ENCODE measurements at regions not wholly inside any gene's neighbourhood (a gene's known extent, or its start where the extent isn't known, plus 50 kb on each side); places are given as distances from the start of the nearest gene placed in this dataset.
"Not testable (repeated sequence)": the region's sequence is repeated elsewhere in the genome, so short reads cannot be mapped to it uniquely, and the experiment has no call there.

DNA sequence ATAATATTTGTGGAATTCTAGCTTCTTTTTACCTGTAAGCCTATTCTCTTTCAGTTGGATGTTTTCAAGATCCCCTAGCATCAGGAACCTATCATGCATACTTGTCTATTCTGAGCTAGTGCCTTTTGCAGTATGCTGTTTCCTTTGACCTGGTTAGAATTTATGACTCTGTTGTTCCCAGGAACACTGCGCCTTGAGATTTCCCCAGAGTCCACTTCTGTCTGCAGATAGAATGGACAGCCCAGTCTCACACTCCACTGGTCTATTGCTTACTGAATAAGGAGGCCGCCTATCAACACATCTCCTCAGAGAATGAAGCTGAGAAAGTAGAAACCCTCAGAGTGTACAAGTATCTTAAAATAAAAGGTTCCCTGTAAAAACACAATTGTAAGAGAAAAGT is 465.1 kb upstream of the GALNTL6 start:
- DNase-seq (ENCODE audit: low read depth in 2 of 2): no peak

DNA sequence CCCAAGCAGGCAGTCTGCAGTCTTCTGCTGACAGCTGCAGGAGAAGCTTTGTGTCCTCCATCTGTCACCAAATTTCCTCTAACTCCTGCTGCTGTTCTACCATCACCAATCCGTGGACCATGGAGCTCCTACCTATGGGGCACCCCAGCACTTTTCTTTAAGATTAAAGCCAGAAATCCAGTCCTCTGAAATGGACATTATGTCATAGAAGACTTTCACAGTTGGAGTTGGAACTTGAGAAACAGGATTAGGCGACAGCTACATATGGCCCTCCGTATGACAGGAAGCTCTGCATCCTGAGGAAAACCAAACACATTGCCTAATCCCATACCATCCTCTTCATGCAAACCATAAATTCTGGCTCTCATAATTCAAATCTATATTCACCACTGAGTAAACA is 470.6 kb upstream of the GALNTL6 start:
- DNase-seq (ENCODE audit: low read depth in 2 of 2): no peak

DNA sequence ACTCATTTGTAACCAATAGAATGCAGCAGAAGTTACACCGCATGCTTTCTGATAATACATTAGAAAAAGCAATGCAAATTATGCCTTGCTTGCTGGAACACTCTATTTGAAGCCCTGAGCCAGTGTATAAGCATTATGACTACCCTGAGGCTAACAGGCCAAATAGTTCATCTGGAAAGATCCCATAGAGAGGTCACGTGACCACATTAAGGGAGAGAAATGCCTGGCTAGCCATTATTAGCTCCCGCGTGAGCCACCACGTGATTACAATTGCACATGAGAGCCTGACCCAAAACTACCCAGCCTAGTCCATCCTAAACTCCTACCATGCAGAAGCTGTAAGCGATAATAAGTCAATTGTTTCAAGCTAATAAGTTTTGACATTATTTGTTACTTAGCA is 472.9 kb upstream of the GALNTL6 start:
- DNase-seq (ENCODE audit: low read depth in 2 of 2): no peak

DNA sequence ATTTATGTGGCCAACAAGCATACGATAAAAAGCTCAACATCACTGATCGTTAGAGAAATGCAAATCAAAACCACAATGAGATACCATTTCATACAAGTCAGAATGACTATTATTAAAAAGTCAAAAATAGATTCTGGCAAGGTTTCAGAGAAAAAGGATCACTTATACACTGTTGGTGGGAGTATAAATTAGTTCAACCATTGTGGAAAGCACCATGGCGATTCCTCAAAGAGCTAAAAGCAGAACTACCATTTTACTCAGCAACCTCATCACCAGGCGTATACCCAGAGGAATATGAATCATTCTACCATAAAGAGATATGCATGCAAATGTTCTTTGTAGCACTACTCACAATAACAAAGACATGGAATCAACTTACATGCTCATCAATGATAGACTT is 478.7 kb upstream of the GALNTL6 start:
- DNase-seq (ENCODE audit: low read depth in 2 of 2): no peak

DNA sequence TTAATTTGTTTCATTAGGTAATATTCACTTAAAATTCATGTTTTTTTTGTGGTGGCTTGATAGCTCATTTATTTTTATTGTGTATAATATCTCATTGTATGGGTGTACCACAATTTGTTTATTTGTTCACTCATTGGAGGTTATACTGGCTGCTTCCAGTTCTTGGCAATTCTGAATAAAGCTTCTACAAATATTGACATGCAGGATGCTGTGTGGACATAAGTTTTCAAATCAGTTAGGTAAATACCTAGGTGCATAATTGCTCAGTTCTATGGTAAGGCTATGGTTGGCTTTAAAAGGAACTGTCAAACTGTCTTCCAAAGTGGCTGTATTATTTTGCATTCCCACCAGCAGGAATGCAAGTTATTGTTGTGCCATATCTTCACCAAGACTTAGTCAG is 504.5 kb upstream of the GALNTL6 start:
- DNase-seq (ENCODE audit: low read depth in 2 of 2): no peak

DNA sequence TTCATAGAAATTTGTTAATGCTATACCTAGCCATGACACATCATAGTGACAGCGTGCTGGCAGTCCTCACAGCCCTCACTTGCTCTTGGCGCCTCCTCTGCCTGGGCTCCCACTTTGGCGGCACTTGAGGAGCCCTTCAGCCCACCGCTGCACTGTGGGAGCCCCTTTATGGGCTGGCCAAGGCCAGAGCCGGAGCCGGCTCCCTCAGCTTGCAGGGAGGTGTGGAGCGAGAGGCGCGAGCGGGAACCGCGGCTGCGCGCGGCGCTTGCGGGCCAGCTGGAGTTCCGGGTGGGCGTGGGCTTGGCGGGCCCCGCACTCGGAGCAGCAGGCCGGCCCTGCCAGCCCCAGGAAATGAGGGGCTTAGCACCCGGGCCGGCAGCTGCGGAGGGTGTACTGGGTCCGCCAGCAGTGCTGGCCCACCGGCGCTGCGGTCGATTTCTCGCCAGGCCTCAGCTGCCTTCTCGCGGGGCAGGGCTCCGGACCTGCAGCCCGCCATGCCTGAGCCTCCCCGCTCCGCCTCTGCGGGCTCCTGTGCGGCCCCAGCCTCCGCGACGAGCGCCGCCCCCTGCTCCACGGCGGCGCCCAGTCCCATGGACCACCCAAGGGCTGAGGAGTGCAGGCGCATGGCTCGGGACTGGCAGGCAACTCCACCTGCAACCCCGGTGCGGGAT is 515.0 kb upstream of the GALNTL6 start:
- DNase-seq (ENCODE audit: low read depth in 2 of 2): not testable (repeated sequence)

DNA sequence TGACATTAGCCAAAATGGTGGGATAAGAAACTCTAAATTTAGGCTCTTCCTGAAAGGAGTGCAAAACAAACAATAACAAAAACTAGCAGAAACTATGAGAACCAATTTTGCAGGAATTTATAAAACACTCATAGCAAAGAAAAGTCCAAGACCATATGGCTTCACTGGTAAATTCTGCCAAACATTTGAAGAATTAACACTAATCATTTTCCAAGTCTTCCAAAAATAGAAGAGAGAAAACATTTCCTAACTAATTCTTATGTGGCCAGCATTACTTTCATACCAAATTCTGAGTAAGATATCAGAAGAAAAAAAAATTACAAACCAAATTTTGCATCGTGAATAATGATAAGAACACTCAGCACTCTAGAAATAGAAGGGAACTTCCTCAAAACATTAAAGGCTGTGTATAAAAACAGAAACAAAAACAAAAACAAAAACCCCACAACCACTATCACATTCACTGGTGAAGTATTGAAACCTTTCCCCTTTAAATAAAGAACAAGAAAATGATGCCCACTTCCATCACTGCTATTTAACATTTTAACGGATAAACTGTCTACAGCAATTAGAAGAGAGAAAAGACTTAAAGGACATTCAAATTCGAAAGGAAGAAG is 524.3 kb upstream of the GALNTL6 start:
- DNase-seq (ENCODE audit: low read depth in 2 of 2): no peak

DNA sequence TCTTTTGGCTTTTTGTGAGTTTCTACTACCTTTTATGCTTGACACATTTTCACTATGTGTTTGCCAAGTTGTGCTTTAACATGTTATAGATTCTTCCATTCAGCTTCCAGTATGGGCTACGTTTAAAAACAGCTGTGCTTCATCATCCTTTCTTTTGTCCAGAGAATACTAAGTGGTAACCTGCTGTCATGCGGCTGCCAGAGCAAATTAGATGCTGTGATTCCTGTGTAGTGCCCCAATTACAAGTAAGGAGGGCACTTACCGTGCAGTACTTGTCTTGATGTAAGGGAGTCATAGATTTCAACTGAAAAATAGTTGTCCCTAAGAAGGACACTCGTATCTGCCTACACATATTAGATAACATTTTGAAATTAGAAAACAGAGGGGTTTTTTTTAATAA is 531.8 kb upstream of the GALNTL6 start:
- no peak for DNase-seq (ENCODE audit: low read depth in 2 of 2)

DNA sequence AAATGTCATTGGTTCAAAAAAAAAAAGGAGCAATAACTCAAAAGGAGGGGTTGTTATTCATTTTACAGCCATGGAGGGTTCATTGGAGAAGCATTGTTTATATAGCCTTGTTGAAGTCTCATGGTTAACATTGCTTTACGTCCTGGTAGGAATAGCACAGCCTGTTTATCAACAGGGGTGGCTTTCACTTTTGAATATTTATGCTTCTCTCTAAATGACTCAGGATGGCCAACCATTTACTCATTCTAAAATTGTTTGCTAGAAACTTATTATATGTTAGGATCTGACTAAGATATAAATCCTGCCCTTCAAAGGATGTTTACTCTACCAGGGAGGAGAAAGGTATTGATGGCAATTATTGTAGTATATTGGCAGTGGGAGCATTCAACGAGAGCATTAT is 534.1 kb upstream of the GALNTL6 start:
- no peak for DNase-seq (ENCODE audit: low read depth in 2 of 2)

DNA sequence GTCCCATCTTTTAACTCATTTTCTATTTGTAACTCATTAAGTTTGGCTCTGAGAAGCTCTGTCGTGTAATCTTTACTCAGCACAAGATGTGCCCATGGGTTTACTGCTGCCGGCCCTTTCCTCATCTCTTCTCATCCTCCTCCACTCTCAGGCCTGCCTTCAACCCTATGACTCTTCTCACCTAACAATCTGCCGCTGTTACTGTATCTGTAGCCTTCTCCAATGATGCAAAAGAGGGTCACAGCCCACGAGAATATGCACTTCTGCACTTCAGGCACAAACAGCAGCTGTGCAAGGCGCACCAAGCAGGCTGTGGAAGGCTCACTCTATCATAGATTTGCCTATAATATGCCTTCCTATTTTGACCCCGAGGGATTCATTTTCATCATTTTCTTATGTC is 546.5 kb upstream of the GALNTL6 start:
- no peak for DNase-seq (ENCODE audit: low read depth in 2 of 2)

DNA sequence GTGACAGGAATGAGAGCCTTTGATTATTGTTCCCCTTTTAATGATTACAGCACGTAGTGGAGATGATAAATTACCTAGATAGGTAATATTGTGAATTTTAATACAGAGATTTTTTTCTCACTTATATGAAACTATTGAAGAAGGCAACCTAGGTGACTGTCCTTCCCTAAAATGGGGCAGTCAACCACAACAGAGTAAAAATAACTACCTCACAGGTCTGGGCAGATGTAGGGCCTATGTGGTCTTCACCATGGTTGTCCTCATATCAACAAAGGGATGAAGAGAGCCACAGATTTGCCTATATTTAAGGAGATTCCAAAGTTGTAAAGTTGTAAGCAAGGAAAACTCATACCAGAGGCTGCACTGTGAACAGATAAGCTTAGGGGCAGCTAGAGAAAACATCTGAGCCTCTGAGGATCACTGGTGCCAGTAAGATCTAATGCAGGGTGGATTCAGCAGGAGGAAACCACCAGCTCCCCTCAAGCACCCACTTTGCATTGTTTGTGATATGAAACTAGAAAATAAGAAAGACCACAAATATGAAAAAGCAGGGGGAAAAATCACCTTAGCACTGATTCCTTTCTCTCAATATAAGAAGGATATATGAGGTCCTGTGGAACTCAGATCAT is 547.9 kb upstream of the GALNTL6 start:
- DNase-seq (ENCODE audit: low read depth in 2 of 2): no peak

DNA sequence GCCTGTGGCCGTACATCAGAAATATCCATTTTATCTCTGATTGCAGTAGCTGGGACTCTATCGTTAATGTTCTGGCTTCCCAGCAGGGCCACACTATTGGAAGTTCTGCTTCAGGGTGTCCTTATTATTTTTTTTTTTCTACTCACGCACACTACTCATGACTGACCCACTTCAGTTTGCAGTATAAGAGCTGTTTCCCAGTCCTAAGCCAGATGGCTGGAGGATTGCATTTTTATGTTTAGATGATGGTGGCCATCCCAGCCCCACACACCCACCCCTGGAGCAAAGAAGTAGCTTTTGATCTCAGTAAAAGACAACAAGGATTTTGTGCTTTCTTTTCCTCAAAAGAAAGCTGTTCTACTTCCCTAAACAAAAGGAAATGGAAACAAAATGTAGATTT is 557.0 kb upstream of the GALNTL6 start:
- no peak for DNase-seq (ENCODE audit: low read depth in 2 of 2)

DNA sequence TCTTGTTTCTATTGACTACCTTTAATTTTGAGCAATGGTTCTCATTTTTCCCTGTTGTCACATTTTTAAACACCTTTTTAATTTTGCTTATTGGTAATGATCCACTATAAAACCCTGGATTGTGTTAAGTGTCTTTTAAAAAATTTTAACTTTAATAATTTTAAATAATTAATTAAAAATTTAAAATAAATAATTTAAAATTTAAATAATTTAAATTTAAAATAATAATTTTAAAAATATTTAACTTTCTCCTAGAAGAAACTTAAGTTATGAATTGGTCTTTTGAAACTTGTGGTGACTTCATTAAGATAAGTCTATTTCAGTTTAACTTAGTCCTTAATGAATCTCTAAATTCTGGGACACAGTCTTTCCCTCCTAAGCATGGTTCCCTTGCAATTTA is 566.3 kb upstream of the GALNTL6 start:
- no peak for DNase-seq (ENCODE audit: low read depth in 2 of 2)

DNA sequence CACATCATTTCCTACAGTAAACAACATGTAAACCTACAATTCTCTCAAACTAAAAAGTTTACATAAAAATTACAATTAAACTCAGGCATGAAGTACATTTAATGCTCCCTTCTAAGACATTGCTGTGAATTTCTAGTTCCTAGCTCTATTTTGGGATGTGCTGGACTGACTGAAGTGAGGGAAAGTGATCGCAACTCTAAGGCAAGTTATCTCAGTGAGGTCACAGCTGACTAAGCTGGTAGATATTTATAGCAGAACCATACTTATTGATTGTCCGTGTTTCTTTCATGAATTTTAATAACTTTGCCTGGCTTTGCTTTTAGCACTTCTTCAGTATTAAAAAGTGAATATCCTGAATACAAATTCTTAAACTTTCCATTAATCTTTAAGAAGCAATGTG is 570.4 kb upstream of the GALNTL6 start:
- no peak for DNase-seq (ENCODE audit: low read depth in 2 of 2)

DNA sequence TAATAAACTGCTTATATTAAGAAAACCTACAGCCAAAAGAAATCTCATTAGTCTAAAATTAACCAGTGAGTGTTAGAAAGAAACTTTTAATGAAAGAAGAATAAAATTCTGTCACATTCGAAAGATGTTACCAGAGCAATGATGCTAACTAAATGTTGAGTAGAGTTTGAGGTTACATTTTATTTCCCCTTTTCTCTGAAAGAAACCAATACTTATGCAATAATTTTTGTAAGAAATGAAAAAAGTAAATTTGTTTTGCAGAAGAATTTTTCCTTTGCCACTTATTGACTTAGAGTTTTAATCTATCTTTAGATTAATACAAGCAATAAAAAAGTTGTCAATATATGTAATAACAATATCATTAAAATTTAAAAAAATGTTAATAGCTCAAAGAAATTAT is 574.0 kb upstream of the GALNTL6 start:
- no peak for DNase-seq (ENCODE audit: low read depth in 2 of 2)

DNA sequence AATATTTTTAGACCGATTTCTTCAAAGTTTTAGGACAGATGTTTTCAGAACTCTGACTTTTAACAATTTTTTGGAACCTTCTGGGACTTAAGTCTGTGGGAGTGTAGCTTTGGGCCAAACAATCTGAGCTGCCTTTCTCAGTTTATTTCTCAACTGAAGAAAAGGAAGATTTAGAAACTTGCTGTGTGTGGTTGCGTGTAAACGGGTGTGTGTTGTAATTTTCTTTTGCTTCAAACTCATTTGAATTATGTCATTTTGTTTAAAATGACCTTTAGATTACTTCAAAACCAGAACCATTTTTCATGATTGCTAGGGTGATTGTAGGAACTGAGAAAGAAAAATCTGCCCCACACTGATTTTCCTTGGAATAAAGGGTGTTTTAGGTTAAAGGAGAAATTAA is 577.7 kb upstream of the GALNTL6 start:
- DNase-seq (ENCODE audit: low read depth in 2 of 2): no peak

DNA sequence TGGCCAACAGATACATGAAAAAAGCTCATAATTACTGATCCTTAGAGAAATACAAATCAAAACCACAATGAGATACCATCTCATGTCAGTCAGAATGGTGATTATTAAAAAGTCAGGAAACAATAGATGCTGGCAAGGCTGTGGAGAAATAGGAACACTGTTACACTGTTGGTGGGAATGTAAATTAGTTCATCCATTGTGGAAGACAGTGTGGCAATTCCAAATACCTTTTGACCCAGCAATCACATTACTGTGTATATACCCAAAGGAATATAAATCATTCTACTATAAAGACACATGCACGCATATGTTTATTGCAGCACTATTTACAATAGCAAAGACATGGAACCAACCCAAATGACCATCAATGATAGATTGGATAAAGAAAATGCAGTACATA is 583.9 kb upstream of the GALNTL6 start:
- DNase-seq (ENCODE audit: low read depth in 2 of 2): not testable (repeated sequence)

DNA sequence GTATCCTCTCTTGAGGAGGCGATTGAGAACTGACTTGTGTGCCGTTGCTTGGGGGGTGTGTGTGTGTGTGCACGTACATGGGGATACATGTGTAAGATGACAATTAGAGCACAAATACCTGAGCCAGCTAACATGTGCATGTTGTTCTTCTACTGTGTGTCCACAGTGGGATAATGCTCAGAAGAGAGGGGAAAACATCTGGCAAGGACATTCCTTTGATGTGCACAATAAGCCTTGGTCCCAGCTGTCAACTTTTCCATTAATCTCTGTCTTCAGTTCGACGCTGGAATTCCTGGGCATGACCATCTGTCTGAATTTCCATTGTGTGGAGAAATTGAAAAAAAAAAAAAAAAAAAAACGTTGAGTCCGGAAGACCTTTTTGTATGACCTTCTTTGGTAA is 592.0 kb upstream of the GALNTL6 start:
- no peak for DNase-seq (ENCODE audit: low read depth in 2 of 2)

DNA sequence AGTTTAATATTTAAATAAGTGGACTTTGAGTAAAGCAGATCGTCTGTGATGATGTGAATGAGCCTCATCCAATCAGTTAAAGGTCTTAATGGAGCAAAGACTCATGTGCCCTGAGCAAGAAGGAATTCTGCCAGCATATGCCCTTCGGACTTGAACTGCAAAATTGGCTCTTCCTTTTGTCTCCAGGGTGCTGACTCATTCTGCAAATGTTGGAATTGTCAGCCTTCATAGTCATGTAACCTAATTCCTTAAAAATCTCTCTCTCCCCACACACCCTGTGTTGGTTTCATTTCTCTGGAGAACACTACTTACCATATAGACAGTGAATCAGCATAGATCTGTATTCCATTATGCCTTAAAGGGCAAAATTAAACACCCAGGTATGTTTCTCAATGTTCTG is 609.8 kb upstream of the GALNTL6 start:
- DNase-seq (ENCODE audit: low read depth in 2 of 2): no peak

DNA sequence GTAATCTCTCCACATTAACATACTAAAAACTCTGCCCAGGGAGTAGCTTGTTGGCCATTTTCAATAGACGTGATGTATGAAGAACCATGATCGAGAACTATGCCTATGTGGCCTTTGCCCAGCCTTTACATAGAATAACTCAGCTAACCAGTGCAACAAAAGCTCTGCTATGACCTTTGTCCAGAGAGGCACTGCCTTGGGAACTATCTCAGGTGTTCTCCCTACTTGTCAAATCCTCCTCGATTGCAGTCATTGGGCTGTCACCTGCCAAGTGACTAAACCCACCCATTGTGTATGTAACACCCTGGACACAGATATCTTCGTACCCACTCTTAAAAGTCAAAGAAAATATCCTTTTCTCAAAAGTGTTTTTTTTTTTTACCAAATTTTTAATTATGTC is 610.3 kb upstream of the GALNTL6 start:
- no peak for DNase-seq (ENCODE audit: low read depth in 2 of 2)

DNA sequence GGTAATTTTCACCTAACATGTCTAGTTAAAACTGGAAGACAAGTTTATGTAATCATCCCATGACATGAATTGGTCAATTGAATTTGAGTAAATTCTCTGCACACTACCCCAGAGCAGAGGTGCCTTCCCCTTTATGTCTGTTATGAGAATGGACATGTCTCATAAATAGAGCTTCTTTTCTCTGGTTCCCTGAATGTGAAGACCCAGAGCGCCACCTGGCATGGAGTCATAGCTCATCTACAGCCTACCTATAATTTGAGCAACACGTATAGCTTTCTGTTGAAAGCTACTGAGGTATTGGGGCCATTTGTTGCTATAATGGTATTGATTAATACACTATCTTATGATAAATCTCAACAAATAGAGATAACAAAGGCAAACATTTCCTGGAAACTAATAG is 626.5 kb upstream of the GALNTL6 start:
- DNase-seq (ENCODE audit: low read depth in 2 of 2): no peak

DNA sequence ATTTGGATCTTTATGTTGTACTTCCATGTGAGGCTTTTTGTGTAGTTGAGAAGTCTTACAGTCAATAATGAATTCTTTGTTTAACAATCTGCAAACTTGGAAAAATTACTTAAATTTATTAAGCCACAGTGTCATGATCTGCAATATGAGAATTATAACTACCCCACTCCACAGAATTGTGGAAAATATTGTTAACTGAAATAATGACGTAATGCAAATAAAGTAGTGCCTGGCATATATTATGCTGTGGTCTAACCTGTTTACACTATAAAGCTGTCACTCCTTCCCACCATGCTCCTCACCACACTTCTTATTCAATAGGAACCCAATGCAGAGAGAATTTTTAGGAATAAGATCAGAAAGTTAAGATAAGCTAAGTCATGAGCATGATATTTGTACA is 632.1 kb upstream of the GALNTL6 start:
- no peak for DNase-seq (ENCODE audit: low read depth in 2 of 2)

DNA sequence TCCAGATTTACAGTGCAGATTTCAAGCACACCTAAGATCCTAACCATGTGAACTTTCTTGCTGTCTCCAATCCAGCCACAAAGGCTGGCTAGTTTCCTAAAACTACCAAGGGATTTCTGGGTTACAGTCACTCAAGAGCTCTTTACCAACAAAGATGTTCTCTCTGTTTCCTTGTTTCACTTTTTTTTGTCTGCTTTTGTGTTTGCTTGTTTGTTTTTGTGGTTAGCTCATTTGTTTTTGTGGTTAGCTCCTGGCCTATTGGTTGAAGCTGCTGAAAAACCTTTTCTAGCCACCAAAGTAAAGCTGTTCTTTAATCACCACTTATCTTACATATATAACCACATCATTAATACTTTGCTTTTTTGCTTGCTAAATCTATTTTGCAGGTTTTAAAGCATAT is 642.5 kb upstream of the GALNTL6 start:
- no peak for DNase-seq (ENCODE audit: low read depth in 2 of 2)

DNA sequence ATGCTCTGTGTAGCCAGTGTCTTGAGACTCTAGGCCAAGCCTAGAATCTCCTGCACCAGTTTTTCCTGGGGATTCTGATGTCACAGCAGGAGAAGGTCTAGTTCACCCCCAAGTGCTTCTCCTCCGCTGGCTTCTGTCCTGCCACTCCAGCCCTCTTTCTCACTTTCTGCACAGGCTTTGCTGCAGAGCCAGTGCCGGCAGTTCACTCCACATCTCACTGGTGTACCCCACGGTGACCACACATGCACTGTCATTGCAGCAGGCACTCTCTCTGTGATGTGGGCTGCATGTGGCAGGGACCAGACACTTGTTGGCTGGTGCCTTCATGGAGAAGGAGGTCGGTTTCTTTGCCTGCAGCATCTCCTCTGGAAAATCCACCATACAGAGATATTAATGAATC is 643.8 kb upstream of the GALNTL6 start:
- DNase-seq (ENCODE audit: low read depth in 2 of 2): no peak
